ENCODE measurements at regions not wholly inside any gene's neighbourhood (a gene's known extent, or its start where the extent isn't known, plus 50 kb on each side); places are given as distances from the start of the nearest gene placed in this dataset.

GRCh38 chr5:115685490-115685889 lies 59.7 kb upstream of the TMED7 start:
- ChIA-PET POLR2A (no interaction called here), CTCF (ENCODE audit: low intra/inter-chr PET ratio, low total read pairs) (no interaction called here)
- no peak overlapping the region for H3K27ac ChIP-seq (ENCODE audit: extremely low read length, insufficient read depth, low read length)
- no peaks in the 10 kb centered on the region for H3K9me3 ChIP-seq (ENCODE audit: low read length)
- WGBS (ENCODE audit: low lambda C conversion rate): 0% methylated on average over 2 of the region's 2 CpGs
- H3K4me2 ChIP-seq (ENCODE audit: low read depth, low read length): no peak overlapping the region
- H3K9ac ChIP-seq (ENCODE audit: insufficient read depth, low read depth, low read length): no peak overlapping the region
- no peaks in the 10 kb centered on the region for H3K79me2 ChIP-seq (ENCODE audit: insufficient read depth, low read length)
- no peak overlapping the region for H2AFZ ChIP-seq (ENCODE audit: low read length)
- H3K27me3 ChIP-seq (ENCODE audit: control insufficient read depth in 1 of 2, insufficient read depth in 2 of 2, low read length in 2 of 2): no peaks in the 10 kb centered on the region
- no peak for DNase-seq (ENCODE audit: low spot score)
- no TSS peak for BruUV-seq (replicated peaks)
- in situ Hi-C loops (cut with HindIII; ENCODE audit: extremely low pct_ligation_motif_present, low pct_unique_long_range_greater_than_20kb): no loop called here
- intact Hi-C loops (cut with micrococcal nuclease; ENCODE audit: unreplicated experiment): no loop called here
- TF ChIP-seq PTBP1 (IDR thresholded peaks at IDR 0.05; ENCODE audit: low read depth, low read length, poor library complexity, severe bottlenecking) (no peak), SOX6 (IDR thresholded peaks at IDR 0.05) (no peak), SOX6 (CRISPR knock-in tag; IDR thresholded peaks at IDR 0.05) (no peak), KLF13 (CRISPR knock-in tag; IDR thresholded peaks at IDR 0.05) (no peak), E2F2 (CRISPR knock-in tag; IDR thresholded peaks at IDR 0.05; ENCODE audit: borderline replicate concordance) (no peak), RXRA (CRISPR knock-in tag; IDR thresholded peaks at IDR 0.05) (no peak), ZNF260 (CRISPR knock-in tag; IDR thresholded peaks at IDR 0.05; ENCODE audit: borderline replicate concordance, low read depth) (no peak), ZNF225 (CRISPR knock-in tag; IDR thresholded peaks at IDR 0.05) (no peak), CAMTA2 (CRISPR knock-in tag; IDR thresholded peaks at IDR 0.05; ENCODE audit: borderline replicate concordance) (no peak), SALL1 (CRISPR knock-in tag; IDR thresholded peaks at IDR 0.05) (no peak), ZNF512 (CRISPR knock-in tag; IDR thresholded peaks at IDR 0.05) (no peak), SP5 (CRISPR knock-in tag; IDR thresholded peaks at IDR 0.05; ENCODE audit: borderline replicate concordance, low read depth) (no peak), SUZ12 (IDR thresholded peaks at IDR 0.05; ENCODE audit: low read depth, low read length) (no peak), BHLHE40 (IDR thresholded peaks at IDR 0.05; ENCODE audit: low read length) (no peak), ZNF556 (CRISPR knock-in tag; IDR thresholded peaks at IDR 0.05; ENCODE audit: borderline replicate concordance) (no peak), HDAC1 (CRISPR knock-in tag; IDR thresholded peaks at IDR 0.05) (no peak), ZNF251 (CRISPR knock-in tag; IDR thresholded peaks at IDR 0.05) (no peak), ZFYVE20 (CRISPR knock-in tag; IDR thresholded peaks at IDR 0.05; ENCODE audit: borderline replicate concordance, low read depth) (no peak), NR2F1 (CRISPR knock-in tag; IDR thresholded peaks at IDR 0.05) (no peak), SATB2 (CRISPR knock-in tag; IDR thresholded peaks at IDR 0.05) (no peak), ZNF205 (CRISPR knock-in tag; IDR thresholded peaks at IDR 0.05) (no peak)
- H3K36me3 ChIP-seq (replicated peaks in 1 of 2; ENCODE audit: control insufficient read depth in 1 of 2, insufficient read depth in 2 of 2, low read length in 2 of 2): no peaks in the 10 kb centered on the region
- no peak overlapping the region for H3K4me3 ChIP-seq (replicated peaks in 1 of 3; ENCODE audit: insufficient read depth in 1 of 3, low read depth in 2 of 3, low read length in 3 of 3)
- ATAC-seq: no peak
- H4K20me1 ChIP-seq (ENCODE audit: insufficient read depth, low read length): no peaks in the 10 kb centered on the region
- FAIRE-seq: no peak
- H3K4me1 ChIP-seq (ENCODE audit: insufficient read depth, low read length): no peaks in the 10 kb centered on the region

Data from HepG2 (cell line).